GM10266 (cell line): ENCODE measurements at regions not wholly inside any gene's neighbourhood (a gene's known extent, or its start where the extent isn't known, plus 50 kb on each side); places are given as distances from the start of the nearest gene placed in this dataset.

Experiments used
- DNase-seq: peaks from one replicate; pipeline ENCODE4 v3.0.0; 2012; ENCODE audit errors: extremely low spot score
- CTCF ChIP-seq: IDR thresholded peaks from 2 replicates; pipeline ENCODE4 v1.5.1; 2012; ENCODE audit warnings: mild to moderate bottlenecking, low read depth; ENCODE audit not compliant: control insufficient read depth, insufficient read depth; ENCODE audit errors: missing control alignments

GRCh38 chr4:23161787-23162186 lies 469.1 kb downstream of the GBA3 start:
- no peak for DNase-seq
- no peak for TF ChIP-seq CTCF

- DNase-seq: no peak
- TF ChIP-seq CTCF: no peak
Observed at GRCh38 chr4:23153076-23153475, 460.3 kb downstream of the GBA3 start.

GRCh38 chr4:23149815-23150214 lies 457.1 kb downstream of the GBA3 start:
- no peak for TF ChIP-seq CTCF
- no peak for DNase-seq

GRCh38 chr4:23144707-23145106 lies 452.0 kb downstream of the GBA3 start:
- no peak for TF ChIP-seq CTCF
- DNase-seq: no peak

- peak; percentile 10 for DNase-seq
- peak; percentile 66 for TF ChIP-seq CTCF
Observed at GRCh38 chr4:23135792-23136645, 443.3 kb downstream of the GBA3 start.

GRCh38 chr4:23134331-23134730 lies 441.6 kb downstream of the GBA3 start:
- no peak for TF ChIP-seq CTCF
- no peak for DNase-seq

GRCh38 chr4:23130845-23131244 lies 438.1 kb downstream of the GBA3 start:
- no peak for TF ChIP-seq CTCF
- no peak for DNase-seq
